Upper lobe of left lung (tissue), 4 donors: ENCODE measurements at regions not wholly inside any gene's neighbourhood (a gene's known extent, or its start where the extent isn't known, plus 50 kb on each side); places are given as distances from the start of the nearest gene placed in this dataset.

Source experiments
- CTCF ChIP-seq, 6 experiments: fragments of 450-650 bp in 4 of 6; fragments of 200-600 bp in 2 of 6; sonication (generic) in 2 of 6; IDR thresholded peaks; one replicate each; pipeline ENCODE4 v1.5.1; 2016 to 2019; ENCODE audit warnings: antibody characterized with exemption in 6 of 6
- EP300 ChIP-seq, 4 donors: sonication (generic); formaldehyde crosslinking; IDR thresholded peaks; one replicate each; pipeline ENCODE4 v1.5.1; 2017; ENCODE audit warnings: antibody characterized with exemption in 4 of 4, control low read depth in 2 of 4
- POLR2A ChIP-seq, 4 donors: fragments of 450-650 bp; IDR thresholded peaks; one replicate each; pipeline ENCODE4 v1.5.1; 2016 to 2017; ENCODE audit warnings: antibody characterized with exemption in 4 of 4, mild to moderate bottlenecking in 2 of 4
- POLR2AphosphoS5 ChIP-seq, 2 donors: sonication (generic); formaldehyde crosslinking; IDR thresholded peaks; one replicate each; pipeline ENCODE4 v1.5.1; 2017; ENCODE audit warnings: antibody characterized with exemption in 2 of 2

- TF ChIP-seq CTCF (IDR thresholded peaks at IDR 0.05) (no peak), POLR2AphosphoS5 (IDR thresholded peaks at IDR 0.05) (no peak), POLR2A (IDR thresholded peaks at IDR 0.05) (no peak), EP300 (IDR thresholded peaks at IDR 0.05) (no peak)
Observed at GRCh38 chr10:2051108-2051507, 313.8 kb upstream of the ADARB2 start.
